ENCODE measurements at regions not wholly inside any gene's neighbourhood (a gene's known extent, or its start where the extent isn't known, plus 50 kb on each side); places are given as distances from the start of the nearest gene placed in this dataset.

DNA sequence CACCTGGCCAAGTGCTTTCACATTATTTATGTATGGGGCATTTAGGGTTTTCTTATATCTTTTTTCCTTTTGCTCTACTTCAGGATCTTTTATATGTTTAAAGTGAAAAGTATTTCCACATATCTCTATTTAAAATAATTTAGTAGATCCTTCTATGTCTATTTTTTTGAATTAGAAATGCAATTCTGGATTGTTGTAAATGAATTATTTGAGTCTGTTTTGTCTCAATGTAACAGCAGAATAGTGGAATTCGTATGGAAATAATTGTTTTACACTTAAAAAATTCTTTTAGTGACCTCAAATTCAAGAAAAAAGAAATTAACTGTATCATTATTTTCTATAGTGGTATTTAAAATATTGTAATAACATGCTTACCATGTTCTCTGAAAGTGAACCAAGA is 126.5 kb upstream of the HDAC9 start:
- TF ChIP-seq, protein P1, sequence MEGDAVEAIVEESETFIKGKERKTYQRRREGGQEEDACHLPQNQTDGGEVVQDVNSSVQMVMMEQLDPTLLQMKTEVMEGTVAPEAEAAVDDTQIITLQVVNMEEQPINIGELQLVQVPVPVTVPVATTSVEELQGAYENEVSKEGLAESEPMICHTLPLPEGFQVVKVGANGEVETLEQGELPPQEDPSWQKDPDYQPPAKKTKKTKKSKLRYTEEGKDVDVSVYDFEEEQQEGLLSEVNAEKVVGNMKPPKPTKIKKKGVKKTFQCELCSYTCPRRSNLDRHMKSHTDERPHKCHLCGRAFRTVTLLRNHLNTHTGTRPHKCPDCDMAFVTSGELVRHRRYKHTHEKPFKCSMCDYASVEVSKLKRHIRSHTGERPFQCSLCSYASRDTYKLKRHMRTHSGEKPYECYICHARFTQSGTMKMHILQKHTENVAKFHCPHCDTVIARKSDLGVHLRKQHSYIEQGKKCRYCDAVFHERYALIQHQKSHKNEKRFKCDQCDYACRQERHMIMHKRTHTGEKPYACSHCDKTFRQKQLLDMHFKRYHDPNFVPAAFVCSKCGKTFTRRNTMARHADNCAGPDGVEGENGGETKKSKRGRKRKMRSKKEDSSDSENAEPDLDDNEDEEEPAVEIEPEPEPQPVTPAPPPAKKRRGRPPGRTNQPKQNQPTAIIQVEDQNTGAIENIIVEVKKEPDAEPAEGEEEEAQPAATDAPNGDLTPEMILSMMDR (IDR thresholded peaks at IDR 0.05 in 4 of 5, conservative IDR thresholded peaks at IDR 0.05 in 1 of 5) = no peak
- no peak for TF ChIP-seq POLR2A (IDR thresholded peaks at IDR 0.05)

Measured in gastrocnemius medialis (tissue), 4 donors.